Cardiac fibroblast (primary cell): ENCODE measurements at regions not wholly inside any gene's neighbourhood (a gene's known extent, or its start where the extent isn't known, plus 50 kb on each side); places are given as distances from the start of the nearest gene placed in this dataset.

Experiments
- DNase-seq, 2 donors: peaks; one replicate each; pipeline versions ENCODE4 v3.0.0 to v3.0.0-alpha.2; 2010; ENCODE audit warnings: low read depth in 2 of 2
- H3K4me3 ChIP-seq, 2 donors: replicated peaks in 1 of 2; 1 replicate in 1 of 2; 2 replicates in 1 of 2; pipeline ENCODE4 v1.5.1; 2011; ENCODE audit warnings: low read depth in 2 of 2, low read length in 2 of 2, mild to moderate bottlenecking in 2 of 2, moderate library complexity in 1 of 2
- CTCF ChIP-seq: IDR thresholded peaks from one replicate; pipeline ENCODE4 v1.5.1; 2011; ENCODE audit warnings: low read depth, mild to moderate bottlenecking, low read length, inconsistent platforms

GRCh38 chr3:159854500-159855124 lies 134.0 kb upstream of the IL12A start:
- peak; percentile 83 to 98 for DNase-seq
- no peak for TF ChIP-seq CTCF
- H3K4me3 ChIP-seq: peak overlapping the region; percentile 14 to 21

- TF ChIP-seq CTCF: no peak
- no peak for DNase-seq
- H3K4me3 ChIP-seq: no peak overlapping the region
Observed at GRCh38 chr3:159855599-159856346, 132.9 kb upstream of the IL12A start.

GRCh38 chr3:159856590-159857104 lies 132.0 kb upstream of the IL12A start:
- no peak for DNase-seq
- H3K4me3 ChIP-seq: no peak overlapping the region

GRCh38 chr3:159857840-159858239 lies 130.8 kb upstream of the IL12A start:
- no peak overlapping the region for H3K4me3 ChIP-seq
- no peak for DNase-seq
- no peak for TF ChIP-seq CTCF

More at GRCh38 chr3:159856590-159857104, 132.0 kb upstream of the IL12A start:
- no peak for TF ChIP-seq CTCF

GRCh38 chr3:159858650-159859049 lies 130.0 kb upstream of the IL12A start:
- TF ChIP-seq CTCF: no peak
- no peak overlapping the region for H3K4me3 ChIP-seq
- no peak for DNase-seq

- no peak for DNase-seq
- TF ChIP-seq CTCF: no peak
- H3K4me3 ChIP-seq: no peak overlapping the region
Observed at GRCh38 chr3:159859424-159859823, 129.2 kb upstream of the IL12A start.
